GM04504 (cell line): ENCODE measurements at regions not wholly inside any gene's neighbourhood (a gene's known extent, or its start where the extent isn't known, plus 50 kb on each side); places are given as distances from the start of the nearest gene placed in this dataset.

Experiments used
- DNase-seq: peaks from one replicate; pipeline ENCODE4 v3.0.0-alpha.2; 2012; ENCODE audit warnings: low read depth

DNA sequence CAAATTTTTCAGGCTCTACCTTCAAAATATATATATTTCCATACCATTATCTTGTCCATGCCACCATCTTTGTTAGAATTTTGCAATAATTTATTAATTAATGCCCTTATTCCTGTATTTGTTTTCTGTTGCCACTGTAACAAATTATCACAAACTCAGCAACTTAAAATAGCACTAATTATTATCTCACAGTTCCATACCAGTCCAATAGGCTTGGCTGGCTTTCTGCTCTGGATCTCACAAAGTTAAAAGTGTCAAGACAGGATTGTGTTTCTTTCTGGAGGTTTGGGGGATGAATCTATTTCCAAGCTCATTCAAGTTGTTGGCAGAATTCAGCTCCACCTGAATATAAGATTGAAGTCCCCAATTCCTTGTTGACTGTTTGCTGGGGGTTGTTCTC lies 58.6 kb upstream of the SLC38A4 start:
- no peak for DNase-seq

DNA sequence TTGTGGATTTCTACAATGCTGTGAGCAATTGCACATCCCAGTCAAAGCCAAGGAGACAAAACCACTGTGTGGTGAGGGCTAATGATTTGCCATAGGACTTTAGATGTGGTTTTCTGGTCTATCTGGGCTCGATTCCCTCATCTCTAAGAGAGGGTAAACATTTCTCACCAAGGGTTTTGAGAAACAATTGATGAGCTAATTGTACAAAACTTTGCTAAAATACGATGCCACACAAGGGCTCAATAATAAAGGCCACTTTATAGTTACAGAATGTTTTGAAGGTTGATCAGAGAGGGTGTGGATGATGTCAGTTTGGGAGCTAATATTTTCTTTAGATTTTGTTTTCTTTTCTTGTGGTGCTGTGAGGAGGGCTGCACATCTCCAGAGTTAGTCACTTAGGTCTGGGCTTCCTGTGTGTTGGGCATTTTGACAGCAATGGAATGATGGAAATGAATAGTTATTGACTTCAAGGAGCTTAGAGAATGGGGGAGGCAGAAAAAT lies 60.8 kb upstream of the SLC38A4 start:
- DNase-seq, result peak; percentile 76

DNA sequence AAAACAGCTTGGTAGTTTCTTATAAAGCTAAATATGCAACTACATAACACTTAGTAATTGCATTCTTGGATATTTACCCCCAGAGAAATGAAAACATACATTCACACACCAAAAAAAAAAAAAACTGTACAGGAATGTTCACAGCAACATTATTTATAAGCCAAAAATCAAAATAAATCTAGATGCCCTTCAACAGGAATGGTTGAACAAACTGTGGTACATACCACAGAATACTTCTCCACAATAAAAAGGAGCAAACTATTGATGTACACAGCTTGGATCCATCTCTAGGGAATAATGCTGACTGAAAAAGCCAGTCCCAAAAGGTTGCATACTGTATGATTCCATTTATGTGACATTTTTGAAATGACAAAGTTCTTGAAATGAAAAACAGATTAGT lies 62.1 kb upstream of the SLC38A4 start:
- DNase-seq, result no peak

DNA sequence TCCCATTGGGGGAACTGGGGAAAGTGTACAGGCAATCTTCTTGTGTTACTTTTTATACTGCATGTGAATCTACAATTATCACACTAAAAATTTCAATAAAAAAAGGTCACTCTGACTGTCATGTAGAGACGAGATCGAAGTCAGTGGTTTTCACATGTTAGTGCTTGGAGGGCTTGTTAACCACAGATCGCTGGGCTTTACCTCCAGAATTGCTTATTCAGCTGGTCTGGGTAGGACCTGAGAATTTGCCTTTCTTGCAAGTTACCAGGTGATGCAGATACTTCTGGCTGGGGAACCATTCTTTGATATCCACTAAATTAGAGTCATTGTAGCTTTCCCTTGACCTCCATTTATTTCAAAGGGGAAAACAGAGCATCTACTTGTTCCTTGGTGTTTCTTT lies 62.8 kb upstream of the SLC38A4 start:
- no peak for DNase-seq

DNA sequence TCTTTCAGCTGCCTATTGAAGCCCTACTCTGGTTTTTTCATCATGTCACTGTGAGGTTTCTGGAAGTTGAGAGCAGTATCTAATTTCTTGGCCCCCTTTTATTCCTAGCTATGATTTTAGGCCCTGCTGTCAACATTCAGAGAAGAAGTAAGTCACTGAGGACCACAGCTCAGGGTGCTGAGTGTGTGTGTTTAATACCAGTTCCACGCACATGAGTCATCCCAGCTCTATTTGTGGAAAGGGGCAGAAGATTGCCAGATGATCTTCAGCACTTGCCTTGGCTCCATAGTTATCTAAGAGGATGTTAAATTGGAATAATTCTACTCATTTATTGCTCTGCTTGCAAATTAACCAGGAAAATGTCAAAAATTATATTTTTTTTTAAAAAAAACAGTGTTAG lies 65.5 kb upstream of the SLC38A4 start:
- peak; percentile 32 for DNase-seq

DNA sequence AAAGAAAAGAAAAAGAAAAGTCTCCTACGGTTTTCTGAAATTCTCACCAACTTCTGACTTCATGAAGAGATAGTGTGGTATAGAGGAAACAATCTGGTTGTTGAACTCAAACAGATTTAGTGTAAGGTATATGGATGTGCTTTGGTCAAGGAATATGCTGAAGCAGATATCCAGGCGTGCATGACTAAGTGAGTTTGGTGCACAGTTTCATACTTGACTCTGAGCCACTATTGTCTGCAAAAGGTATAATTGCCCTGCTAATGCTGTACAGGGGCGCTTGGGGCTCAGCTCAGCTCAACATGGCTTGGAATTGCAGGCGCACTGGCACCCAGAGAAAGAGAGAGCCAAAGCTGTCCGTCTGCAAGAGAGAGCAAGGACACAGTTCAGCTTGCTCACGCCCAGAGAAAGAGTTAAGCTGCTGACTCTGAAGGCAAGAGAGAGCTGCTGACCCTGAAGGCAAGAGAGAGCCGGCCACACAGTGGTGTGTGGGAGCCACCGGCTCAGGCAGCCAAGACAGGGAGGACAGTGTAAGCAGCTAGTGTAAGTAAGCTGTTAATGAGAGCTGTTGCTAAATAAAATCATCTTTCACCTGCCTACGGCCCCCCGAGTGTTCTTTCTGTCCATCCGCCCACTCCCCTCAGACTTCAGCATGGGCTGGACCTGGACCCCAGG lies 66.4 kb upstream of the SLC38A4 start:
- no peak for DNase-seq

DNA sequence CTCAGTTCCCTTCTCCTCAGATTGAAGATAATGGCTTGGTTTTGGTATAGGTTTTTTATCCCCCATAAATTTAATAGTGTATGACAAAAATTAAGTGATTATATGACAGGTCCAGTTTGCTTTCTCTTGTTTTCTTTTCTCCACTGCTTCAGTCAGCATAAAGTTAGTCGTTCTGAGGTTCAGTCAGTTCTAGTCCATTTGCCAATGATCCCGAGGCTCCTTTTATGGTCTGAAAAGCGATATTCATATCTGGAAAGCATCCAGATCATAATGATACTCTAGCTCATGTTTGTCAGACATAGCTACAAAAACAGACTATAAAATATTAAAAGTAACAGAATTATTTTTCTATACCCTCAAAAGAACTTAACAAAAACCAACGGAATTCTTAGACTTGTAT lies 67.1 kb upstream of the SLC38A4 start:
- DNase-seq, result no peak

DNA sequence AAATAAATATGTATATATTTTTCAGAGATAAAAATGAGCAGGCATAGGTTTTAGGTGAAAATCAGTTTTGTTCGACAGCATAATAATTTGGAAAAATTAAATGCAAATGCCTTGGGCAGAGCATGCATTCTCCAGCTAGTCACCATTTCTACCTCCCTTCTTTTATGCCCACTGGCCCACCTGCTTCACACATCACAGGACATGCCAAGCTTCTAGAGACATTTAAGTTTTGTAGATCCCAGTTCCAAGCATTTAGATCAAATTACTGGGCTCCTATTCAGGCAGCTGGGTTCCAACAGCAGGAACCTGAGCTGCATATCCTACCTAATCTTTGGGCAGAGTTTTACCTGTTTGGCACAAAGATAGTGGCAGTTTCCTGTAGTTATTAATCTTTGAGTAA lies 67.6 kb upstream of the SLC38A4 start:
- no peak for DNase-seq

DNA sequence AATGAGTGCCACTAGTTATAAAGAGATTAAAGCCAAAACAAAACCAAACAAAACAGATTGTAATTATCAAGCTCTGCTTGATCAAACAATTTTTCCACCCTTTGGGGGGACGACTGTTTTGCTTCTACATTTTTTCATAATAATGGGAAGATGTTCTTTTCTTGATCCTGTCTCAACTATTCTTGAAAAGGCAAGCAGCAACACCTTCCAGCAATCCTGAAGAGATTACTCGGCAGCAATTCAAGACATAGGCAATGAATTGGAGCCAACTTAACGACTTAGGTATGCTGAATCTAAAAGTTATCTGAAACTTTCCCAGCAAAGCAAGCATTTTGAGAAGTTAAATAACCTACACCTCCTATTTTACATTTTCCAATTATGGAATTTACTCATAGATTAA lies 69.9 kb upstream of the SLC38A4 start:
- no peak for DNase-seq

DNA sequence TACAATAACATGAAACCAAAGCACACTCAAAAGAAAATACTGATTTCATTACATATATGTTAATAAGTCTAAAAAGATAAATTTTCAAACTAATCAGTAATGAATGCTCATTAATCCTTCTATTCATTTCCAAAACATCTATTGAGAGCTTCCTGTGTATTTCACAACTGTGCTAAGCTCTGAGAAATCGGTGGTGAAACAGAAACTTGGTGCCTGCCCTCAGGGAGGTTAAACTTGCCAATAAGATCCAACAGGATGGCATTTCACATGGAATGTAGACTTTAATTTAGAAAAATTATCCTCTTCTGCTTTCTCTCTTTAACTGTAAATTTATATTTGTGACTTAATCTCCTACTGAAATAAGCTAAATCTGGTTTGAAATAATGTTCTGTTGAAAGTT lies 70.9 kb upstream of the SLC38A4 start:
- DNase-seq, result no peak

DNA sequence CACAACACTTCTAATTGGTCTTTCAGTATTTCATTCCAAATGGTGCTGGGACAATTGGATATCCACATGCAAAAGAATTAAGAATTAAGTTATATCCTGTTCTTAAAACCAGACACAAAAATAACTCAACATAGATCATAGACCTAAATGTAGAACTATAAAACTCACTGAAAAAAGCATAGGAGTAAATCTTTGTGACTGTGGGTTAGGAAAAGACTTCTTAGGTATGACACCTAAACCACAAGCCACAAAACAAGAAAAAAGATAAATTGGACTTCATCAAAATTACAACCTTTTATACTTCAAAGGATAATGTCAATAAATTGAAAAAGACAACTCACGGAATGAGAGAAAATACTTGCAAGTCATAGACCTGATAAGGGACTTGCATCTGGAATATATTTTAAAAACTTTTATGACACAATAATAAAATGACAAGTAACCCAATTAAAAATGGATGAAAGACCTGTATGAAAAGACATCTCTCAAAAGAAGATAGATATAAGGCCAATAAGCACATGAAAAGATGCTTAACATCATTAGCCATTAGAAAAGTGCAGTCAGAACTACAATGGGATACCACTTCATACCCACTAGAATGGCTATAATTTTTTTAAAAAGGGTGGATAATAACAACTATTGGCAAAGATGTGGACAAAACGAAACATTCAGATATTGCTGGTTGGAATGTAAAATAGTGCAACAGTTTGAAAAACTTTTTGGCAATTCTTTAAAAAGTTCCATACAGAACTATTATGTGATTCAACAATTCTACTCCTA lies 72.5 kb upstream of the SLC38A4 start:
- no peak for DNase-seq

DNA sequence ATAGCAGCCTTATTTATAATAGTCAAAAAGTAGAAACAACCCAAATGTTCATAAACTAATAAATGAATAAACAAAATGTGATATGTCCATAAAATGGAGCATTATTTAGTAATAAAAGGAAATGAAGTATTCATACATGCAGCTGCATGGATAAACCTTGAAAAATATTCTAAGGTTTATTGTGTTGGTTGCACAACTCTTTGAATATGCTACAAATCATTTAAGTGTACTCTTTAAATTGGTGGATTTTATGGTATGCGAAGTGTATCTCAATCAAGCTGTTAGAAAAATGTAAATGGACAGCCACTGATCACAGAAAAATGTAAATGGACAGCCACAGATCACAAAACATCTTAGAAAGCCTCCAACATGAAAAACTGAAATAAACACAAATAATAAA lies 73.2 kb upstream of the SLC38A4 start:
- DNase-seq, result no peak

DNA sequence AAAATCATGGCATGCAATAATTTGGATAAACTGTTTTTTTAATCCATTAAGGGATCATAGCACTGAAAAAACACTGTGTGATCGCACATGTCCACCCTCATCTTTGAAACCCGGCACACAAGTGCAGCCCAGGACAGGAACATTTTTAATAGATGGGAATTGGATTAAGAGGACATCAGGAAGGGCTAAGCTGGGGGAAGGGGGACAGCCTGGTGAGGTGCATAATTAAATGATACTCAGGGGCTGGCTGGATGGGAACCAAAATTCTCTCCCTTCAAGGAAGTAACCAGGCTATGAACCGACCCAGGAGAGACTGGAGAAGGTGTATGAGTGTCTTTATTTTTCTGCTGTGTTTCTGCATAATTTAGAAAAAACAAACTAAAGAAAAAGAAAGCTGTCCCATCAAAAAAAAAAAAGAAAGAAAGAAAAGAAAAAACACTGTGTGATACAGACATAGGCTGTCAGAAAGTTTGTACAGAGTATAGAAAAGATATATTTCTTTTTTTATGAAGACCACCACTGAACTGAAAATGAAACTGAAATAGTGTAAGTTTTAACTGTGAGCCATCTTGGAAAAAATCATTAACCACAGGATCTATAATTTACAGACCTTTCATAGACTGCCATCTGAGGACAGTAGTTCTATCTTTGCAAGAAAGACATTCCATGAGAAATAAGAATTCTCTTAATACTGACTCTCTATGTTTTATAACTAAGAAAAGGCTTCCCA lies 75.1 kb upstream of the SLC38A4 start:
- no peak for DNase-seq

DNA sequence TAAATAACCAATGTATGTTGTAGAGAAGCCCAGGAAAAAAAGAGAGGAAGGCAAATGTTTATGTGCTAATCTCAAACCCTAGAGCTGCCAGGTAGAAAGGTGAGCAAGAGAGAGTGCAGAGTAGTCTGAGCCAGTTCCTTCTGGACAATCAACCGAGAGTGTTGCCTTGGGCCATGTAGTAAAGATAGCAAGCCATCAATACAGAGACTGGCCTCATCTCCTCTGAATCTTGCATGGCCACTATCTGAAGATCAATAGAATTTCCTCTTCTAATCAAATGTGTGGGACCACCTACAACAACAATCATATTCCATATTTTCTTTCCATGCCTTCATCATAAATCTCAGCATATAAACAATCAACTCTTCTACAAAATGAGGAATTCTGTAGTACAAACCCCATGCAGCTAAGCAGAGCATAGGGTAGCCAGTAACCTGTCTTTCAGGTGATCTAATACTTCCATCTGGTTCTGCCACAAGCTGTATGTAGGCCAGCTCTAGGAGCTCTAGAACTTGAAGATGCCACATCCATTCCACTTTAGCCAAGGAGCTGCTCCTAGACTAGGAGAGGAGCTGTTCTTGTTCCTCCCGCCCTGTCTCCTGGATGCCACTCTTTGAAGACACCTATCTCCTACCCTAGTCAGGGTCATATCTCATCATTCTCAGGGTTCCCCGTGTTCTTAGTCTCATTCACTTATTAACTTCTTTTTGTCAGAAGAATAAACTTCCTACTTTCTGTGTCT lies 75.8 kb upstream of the SLC38A4 start:
- DNase-seq, result no peak

DNA sequence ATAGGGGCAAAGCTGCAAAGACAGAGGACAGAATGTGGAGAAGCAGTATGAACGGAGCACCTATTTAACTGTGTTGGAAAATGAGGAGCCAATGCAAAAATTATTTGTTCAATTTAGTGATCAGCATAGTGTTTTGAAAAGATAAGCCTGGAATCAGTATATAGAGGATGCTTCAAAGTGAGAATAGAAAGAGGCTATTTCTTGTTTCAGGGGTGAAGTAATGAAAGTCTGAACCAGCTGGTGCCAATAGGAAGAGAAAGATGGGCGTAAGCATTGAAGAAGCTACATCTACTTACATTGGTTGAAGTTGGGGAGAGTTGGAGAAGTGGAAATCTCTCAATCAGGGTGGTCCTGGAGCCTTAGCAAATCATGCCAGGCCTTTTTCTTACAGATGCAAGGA lies 77.3 kb upstream of the SLC38A4 start:
- DNase-seq, result no peak

DNA sequence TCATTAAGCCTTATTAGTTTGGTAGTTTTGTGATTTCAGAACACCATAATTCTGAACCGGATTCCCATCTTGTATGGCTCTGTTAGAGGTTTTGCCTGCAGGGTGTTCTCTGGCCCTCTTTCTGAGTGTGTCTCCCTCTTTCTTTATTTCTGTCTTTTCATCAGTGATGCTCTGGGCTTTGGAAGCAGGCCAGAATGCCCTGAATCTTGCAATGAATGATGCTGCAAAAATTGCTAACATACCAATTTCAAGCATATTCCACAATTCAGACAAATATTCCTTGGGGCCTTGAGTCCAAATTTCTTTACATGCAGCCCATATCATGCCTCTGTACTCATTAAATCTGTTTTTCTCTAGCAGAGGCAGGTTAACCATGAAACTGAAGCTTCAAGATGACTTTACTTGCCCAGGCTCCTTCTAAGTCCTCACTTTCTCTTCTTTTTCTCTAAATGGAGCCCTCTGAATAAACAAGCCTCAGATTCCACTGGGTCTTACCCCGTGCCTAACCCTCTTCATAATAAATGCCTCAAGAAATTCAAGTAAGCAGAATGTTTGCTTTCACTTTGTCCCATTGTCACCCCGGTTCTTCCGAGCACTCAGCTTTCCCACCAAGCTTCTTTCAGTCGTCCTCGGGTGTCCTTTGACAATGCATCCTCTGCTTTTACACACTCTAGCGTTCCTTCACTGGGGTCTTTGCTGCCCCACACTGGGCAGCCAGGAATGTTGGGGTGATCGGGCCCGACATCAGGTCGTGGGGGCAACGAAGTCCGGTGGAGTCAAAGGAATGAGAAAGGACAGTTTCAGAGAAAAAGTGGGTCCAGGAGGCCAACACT lies 78.8 kb upstream of the SLC38A4 start:
- DNase-seq, result no peak

DNA sequence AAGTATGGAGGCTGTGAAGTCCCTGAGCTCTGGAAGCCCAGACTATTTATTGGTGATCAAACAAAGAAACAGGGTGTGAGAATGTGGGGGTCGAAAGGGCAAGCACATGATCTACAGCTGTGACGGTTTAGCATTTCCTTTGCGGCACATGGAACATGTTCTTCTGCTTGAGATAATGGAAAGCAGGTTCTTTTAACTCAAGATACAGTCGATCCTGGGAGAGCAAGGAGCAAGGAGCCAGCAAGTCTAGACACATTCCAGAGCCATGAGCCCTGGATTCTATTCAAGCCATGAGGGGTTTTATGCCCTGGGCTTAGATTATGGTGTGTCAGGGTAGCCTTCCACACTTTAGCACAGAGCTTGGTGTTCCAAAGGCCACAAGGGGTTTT lies 79.4 kb upstream of the SLC38A4 start:
- DNase-seq, result peak; percentile 62

DNA sequence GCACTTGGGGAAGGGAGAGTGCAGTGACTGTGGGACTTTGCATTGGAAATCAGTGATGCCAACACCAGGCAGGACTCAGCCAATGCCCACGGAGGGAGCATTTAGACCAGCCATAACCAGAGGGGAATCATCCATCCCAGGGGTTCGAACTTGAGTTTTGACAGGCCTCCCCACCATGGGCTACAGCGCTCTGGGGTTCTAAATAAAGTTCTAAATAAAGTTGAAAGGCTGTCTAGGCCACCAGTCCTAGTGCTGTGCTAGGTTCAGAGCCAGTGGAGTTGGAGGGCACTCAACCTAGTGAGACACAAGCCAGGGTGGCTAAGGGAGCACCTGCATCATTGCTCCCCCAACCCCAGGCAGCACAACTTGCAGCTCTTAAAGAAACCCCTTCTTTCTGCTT lies 82.0 kb upstream of the SLC38A4 start:
- DNase-seq, result no peak

DNA sequence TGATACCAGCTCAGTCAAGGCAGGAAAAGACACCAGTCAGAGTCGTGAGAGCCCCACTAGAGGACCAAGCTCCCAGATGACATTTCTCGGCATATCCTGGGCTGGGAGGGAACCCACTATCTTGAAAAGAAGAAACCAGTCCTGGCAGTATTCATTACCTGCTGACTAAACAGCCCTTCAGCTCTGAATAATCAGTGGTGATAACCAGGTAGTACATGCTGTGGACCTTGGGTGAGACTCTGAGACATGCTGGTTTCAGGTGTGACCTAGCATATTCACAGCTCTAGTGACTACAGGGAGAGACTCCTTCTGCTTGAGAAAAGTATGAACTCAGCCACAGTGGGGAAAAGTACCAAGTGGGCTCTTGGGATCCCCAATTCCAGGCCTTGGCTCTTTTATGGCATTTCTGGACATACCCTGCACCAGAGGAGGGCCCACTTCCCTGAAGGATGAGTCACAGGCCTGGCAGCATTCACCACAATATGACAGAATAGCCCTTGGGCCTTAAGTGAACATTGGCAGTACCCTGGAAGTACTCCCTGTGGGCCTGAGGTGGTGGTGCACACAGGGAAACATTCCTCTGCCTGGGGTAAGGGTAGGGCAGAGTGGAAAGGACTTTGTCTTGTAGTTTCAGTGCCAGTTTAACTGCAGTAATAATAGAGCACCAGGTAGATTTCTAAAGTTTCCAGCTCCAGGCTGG lies 82.6 kb upstream of the SLC38A4 start:
- DNase-seq, result no peak

DNA sequence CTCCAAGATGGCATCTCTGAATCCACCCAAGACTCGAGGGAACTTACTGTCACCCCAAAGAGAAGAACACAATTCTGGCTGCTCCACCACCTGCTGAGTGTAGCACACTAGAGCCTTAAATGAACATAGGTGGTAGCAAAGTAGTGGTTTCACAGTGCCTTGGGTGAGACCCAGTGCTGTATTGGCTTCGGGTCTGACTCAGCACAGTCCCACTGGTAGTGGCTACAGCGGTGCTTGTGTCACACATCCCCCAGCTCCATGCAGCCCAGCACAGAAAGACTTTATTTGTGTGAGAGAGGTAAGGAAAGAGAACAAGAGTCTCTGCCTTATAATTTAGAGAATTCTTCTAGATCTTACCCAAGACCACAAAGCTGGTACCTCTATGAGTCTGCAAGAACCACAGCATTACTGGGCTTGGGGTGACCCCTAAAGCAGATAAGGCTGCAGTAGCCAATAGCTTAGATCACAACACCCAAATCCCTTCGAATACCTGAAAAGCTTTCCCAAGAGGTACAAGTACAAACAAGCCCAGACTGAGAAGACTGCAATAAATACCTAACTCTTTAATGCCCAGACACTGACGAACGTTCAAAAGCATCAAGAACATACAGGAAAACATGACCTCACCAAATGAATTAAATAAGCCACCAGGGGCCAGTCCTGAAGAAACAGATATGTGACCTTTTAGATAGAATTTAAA lies 83.3 kb upstream of the SLC38A4 start:
- DNase-seq, result no peak
